ENCODE measurements at regions not wholly inside any gene's neighbourhood (a gene's known extent, or its start where the extent isn't known, plus 50 kb on each side); places are given as distances from the start of the nearest gene placed in this dataset.
"Not testable (repeated sequence)": the region's sequence is repeated elsewhere in the genome, so short reads cannot be mapped to it uniquely, and the experiment has no call there.

- no peak overlapping the region for H2AFZ ChIP-seq
- no peaks in the 10 kb centered on the region for H3K9me3 ChIP-seq (ENCODE audit: insufficient read depth, low read depth)
- no peaks in the 10 kb centered on the region for H3K36me3 ChIP-seq (ENCODE audit: low read depth)
- no TSS peak for BruUV-seq (replicated peaks)
- CTCF ChIA-PET = no interaction called here
- no peak overlapping the region for H3K4me3 ChIP-seq
- no peak overlapping the region for H3K27ac ChIP-seq
- intact Hi-C loops (cut with micrococcal nuclease; ENCODE audit: unreplicated experiment) = no loop called here
- H4K20me1 ChIP-seq (ENCODE audit: insufficient read depth) = no peaks in the 10 kb centered on the region
- no peak for TF ChIP-seq EZH2 (IDR thresholded peaks at IDR 0.05; ENCODE audit: low read depth)
- no peak for TF ChIP-seq CTCF (conservative IDR thresholded peaks at IDR 0.05)
- no peaks in the 10 kb centered on the region for H3K79me2 ChIP-seq (ENCODE audit: low read depth)
- POLR2A ChIA-PET (ENCODE audit: unreplicated experiment) = no interaction called here
- no peak overlapping the region for H3K4me2 ChIP-seq
- no peak for DNase-seq
- H3K4me1 ChIP-seq (replicated peaks; ENCODE audit: insufficient read depth) = no peaks in the 10 kb centered on the region
- no peaks in the 10 kb centered on the region for H3F3A ChIP-seq (ENCODE audit: insufficient read depth, low read depth)
- H3K9me2 ChIP-seq (ENCODE audit: insufficient read depth) = no peaks in the 10 kb centered on the region
- H3K27me3 ChIP-seq (ENCODE audit: insufficient read depth, low read depth) = no peaks in the 10 kb centered on the region
Observed at GRCh38 chr6:90362318-90362717, 65.7 kb upstream of the BACH2 start.

- Histone ChIP-seq H4K20me1 (ENCODE audit: insufficient read depth) (no peaks in the 10 kb centered on the region), H3K27ac (no peak overlapping the region), H3K9me2 (ENCODE audit: insufficient read depth) (no peaks in the 10 kb centered on the region), H3K79me2 (ENCODE audit: low read depth) (no peaks in the 10 kb centered on the region), H3F3A (ENCODE audit: insufficient read depth, low read depth) (no peaks in the 10 kb centered on the region), H3K9me3 (ENCODE audit: insufficient read depth, low read depth) (no peaks in the 10 kb centered on the region), H2AFZ (no peak overlapping the region), H3K27me3 (ENCODE audit: insufficient read depth, low read depth) (no peaks in the 10 kb centered on the region), H3K4me1 (replicated peaks; ENCODE audit: insufficient read depth) (no peaks in the 10 kb centered on the region), H3K36me3 (ENCODE audit: low read depth) (no peaks in the 10 kb centered on the region), H3K4me2 (no peak overlapping the region), H3K4me3 (no peak overlapping the region)
- intact Hi-C loops (cut with micrococcal nuclease; ENCODE audit: unreplicated experiment) = no loop called here
- TF ChIP-seq EZH2 (IDR thresholded peaks at IDR 0.05; ENCODE audit: low read depth) (no peak), CTCF (conservative IDR thresholded peaks at IDR 0.05) (no peak)
- ChIA-PET CTCF (no interaction called here), POLR2A (ENCODE audit: unreplicated experiment) (no interaction called here)
- no peak for DNase-seq
- no TSS peak for BruUV-seq (replicated peaks)
Observed at GRCh38 chr6:90361174-90361573, 64.5 kb upstream of the BACH2 start.

- H3K4me3 ChIP-seq; H3K4me2 ChIP-seq; H3K9me3 ChIP-seq (ENCODE audit: insufficient read depth, low read depth); DNase-seq; intact Hi-C loops (cut with micrococcal nuclease; ENCODE audit: unreplicated experiment); H3K79me2 ChIP-seq (ENCODE audit: low read depth); H3K9me2 ChIP-seq (ENCODE audit: insufficient read depth); BruUV-seq (replicated peaks); H4K20me1 ChIP-seq (ENCODE audit: insufficient read depth); H3K36me3 ChIP-seq (ENCODE audit: low read depth); H3K27me3 ChIP-seq (ENCODE audit: insufficient read depth, low read depth); H3F3A ChIP-seq (ENCODE audit: insufficient read depth, low read depth); H3K27ac ChIP-seq; H2AFZ ChIP-seq; H3K4me1 ChIP-seq (replicated peaks; ENCODE audit: insufficient read depth); CTCF ChIA-PET: not testable (repeated sequence)
- POLR2A ChIA-PET (ENCODE audit: unreplicated experiment) = interaction anchor here (0.7 kb wide), 1 partner anchor 13 kb away, joined by 4 read pairs; no protein-coding TSS in a partner anchor
Observed at GRCh38 chr6:90358036-90358770, 61.6 kb upstream of the BACH2 start.

- Histone ChIP-seq H3K79me2 (ENCODE audit: low read depth) (no peaks in the 10 kb centered on the region), H3K27me3 (ENCODE audit: insufficient read depth, low read depth) (no peaks in the 10 kb centered on the region), H3F3A (ENCODE audit: insufficient read depth, low read depth) (no peaks in the 10 kb centered on the region), H4K20me1 (ENCODE audit: insufficient read depth) (no peaks in the 10 kb centered on the region), H3K9me2 (ENCODE audit: insufficient read depth) (no peaks in the 10 kb centered on the region), H3K4me2 (no peak overlapping the region), H2AFZ (no peak overlapping the region), H3K4me1 (replicated peaks; ENCODE audit: insufficient read depth) (no peaks in the 10 kb centered on the region), H3K9me3 (ENCODE audit: insufficient read depth, low read depth) (no peaks in the 10 kb centered on the region), H3K36me3 (ENCODE audit: low read depth) (no peaks in the 10 kb centered on the region), H3K27ac (no peak overlapping the region), H3K4me3 (no peak overlapping the region)
- POLR2A ChIA-PET (ENCODE audit: unreplicated experiment) = no interaction called here
- BruUV-seq (replicated peaks) = no TSS peak
- intact Hi-C loops (cut with micrococcal nuclease; ENCODE audit: unreplicated experiment) = no loop called here
- CTCF ChIA-PET = no interaction called here
- no peak for DNase-seq
- no peak for TF ChIP-seq EZH2 (IDR thresholded peaks at IDR 0.05; ENCODE audit: low read depth)
- TF ChIP-seq CTCF (conservative IDR thresholded peaks at IDR 0.05) = no peak
Observed at GRCh38 chr6:90356012-90356421, 59.4 kb upstream of the BACH2 start.

All from PC-9 (cell line).